Upper lobe of left lung (tissue), 6 donors: ENCODE measurements at regions not wholly inside any gene's neighbourhood (a gene's known extent, or its start where the extent isn't known, plus 50 kb on each side); places are given as distances from the start of the nearest gene placed in this dataset.

Experiments used
- ATAC-seq, 2 donors: fragments of 200-7000 bp; cut with Tn5 transposase; one replicate each; pipeline ENCODE4 v1.9.1; 2022; ENCODE audit warnings: mild to moderate bottlenecking in 2 of 2, moderate library complexity in 2 of 2; ENCODE audit not compliant: low FRiP score in 2 of 2
- DNase-seq, 2 donors: peaks; one replicate each; pipeline ENCODE4 v3.0.0-alpha.2; 2019 to 2020
- H3K27ac ChIP-seq, 4 donors: fragments of 200-600 bp; sonication (generic); one replicate each; pipeline ENCODE4 v1.5.1; 2016 to 2019
- H3K27me3 ChIP-seq, 4 donors: fragments of 200-600 bp; sonication (generic); one replicate each; pipeline ENCODE4 v1.5.1; 2017 to 2019
- H3K36me3 ChIP-seq, 4 donors: fragments of 200-600 bp; sonication (generic); one replicate each; pipeline ENCODE4 v1.5.1; 2016 to 2019
- H3K4me1 ChIP-seq, 4 donors: fragments of 200-600 bp; sonication (generic); one replicate each; pipeline ENCODE4 v1.5.1; 2018 to 2019
- H3K4me3 ChIP-seq, 4 donors: fragments of 200-600 bp; sonication (generic); one replicate each; pipeline ENCODE4 v1.5.1; 2017 to 2019; ENCODE audit warnings: mild to moderate bottlenecking in 2 of 4, moderate library complexity in 1 of 4
- H3K9me3 ChIP-seq, 4 donors: fragments of 200-600 bp; sonication (generic); one replicate each; pipeline ENCODE4 v1.5.1; 2018 to 2019
- EP300 ChIP-seq, 4 donors: sonication (generic); formaldehyde crosslinking; IDR thresholded peaks; one replicate each; pipeline ENCODE4 v1.5.1; 2017; ENCODE audit warnings: antibody characterized with exemption in 4 of 4, control low read depth in 2 of 4
- POLR2A ChIP-seq, 4 donors: fragments of 450-650 bp; IDR thresholded peaks; one replicate each; pipeline ENCODE4 v1.5.1; 2016 to 2017; ENCODE audit warnings: antibody characterized with exemption in 4 of 4, mild to moderate bottlenecking in 2 of 4
- POLR2AphosphoS5 ChIP-seq, 2 donors: sonication (generic); formaldehyde crosslinking; IDR thresholded peaks; one replicate each; pipeline ENCODE4 v1.5.1; 2017; ENCODE audit warnings: antibody characterized with exemption in 2 of 2
- WGBS, 2 donors: methylation state at CpG; one replicate each; pipeline ENCODE4 v1.1.5; 2017 to 2018; 5-methylcytosine and 5-hydroxymethylcytosine counted together
- TF ChIP-seq, protein P1 (sequence below), 6 experiments: fragments of 450-650 bp in 4 of 6; fragments of 200-600 bp in 2 of 6; sonication (generic) in 2 of 6; IDR thresholded peaks; one replicate each; pipeline ENCODE4 v1.5.1; 2016 to 2019; ENCODE audit warnings: antibody characterized with exemption in 6 of 6
- donor health status: DM: no; HTN: no; CAD: no; lungs with moderate emphysema.
- donor health status: DM: no; HTN: yes; CAD: no; lungs with severe emphysema.

DNA sequence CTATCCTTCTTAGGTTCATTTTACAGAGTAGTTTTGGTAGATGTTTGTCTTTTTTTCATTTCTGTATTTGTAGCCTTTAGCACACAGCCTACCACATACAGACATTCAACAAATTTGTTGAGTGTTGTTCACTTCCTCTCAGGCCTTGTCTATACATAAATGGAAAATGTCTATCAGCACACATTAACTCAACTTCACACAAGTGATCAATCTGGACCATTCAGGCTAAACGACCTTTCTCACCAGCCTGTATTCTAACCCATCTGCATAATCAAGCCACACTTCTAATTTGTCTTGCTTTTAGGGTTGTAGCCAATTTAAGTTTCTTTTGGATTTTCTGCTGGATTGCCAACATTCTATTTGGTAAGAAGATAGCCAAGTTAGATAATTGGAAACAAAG, 59.9 kb upstream of the DARS1 start:
- no peak for TF ChIP-seq POLR2AphosphoS5 (IDR thresholded peaks at IDR 0.05)
- TF ChIP-seq EP300 (IDR thresholded peaks at IDR 0.05) = no peak
- no peak for TF ChIP-seq POLR2A (IDR thresholded peaks at IDR 0.05)
- TF ChIP-seq, protein P1, sequence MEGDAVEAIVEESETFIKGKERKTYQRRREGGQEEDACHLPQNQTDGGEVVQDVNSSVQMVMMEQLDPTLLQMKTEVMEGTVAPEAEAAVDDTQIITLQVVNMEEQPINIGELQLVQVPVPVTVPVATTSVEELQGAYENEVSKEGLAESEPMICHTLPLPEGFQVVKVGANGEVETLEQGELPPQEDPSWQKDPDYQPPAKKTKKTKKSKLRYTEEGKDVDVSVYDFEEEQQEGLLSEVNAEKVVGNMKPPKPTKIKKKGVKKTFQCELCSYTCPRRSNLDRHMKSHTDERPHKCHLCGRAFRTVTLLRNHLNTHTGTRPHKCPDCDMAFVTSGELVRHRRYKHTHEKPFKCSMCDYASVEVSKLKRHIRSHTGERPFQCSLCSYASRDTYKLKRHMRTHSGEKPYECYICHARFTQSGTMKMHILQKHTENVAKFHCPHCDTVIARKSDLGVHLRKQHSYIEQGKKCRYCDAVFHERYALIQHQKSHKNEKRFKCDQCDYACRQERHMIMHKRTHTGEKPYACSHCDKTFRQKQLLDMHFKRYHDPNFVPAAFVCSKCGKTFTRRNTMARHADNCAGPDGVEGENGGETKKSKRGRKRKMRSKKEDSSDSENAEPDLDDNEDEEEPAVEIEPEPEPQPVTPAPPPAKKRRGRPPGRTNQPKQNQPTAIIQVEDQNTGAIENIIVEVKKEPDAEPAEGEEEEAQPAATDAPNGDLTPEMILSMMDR (IDR thresholded peaks at IDR 0.05) = no peak
- H3K27me3 ChIP-seq = no peaks in the 10 kb centered on the region
- no peak overlapping the region for H3K4me3 ChIP-seq
- DNase-seq = no peak
- no peak for ATAC-seq
- 39 to 66% methylated on average over 1 of the region's 1 CpG for WGBS, 2 donors
- H3K36me3 ChIP-seq = no peaks in the 10 kb centered on the region
- no peaks in the 10 kb centered on the region for H3K4me1 ChIP-seq
- no peak overlapping the region for H3K27ac ChIP-seq
- no peaks in the 10 kb centered on the region for H3K9me3 ChIP-seq
